Panc1 (cell line): ENCODE measurements at regions not wholly inside any gene's neighbourhood (a gene's known extent, or its start where the extent isn't known, plus 50 kb on each side); places are given as distances from the start of the nearest gene placed in this dataset.

Experiments used
- POLR2AphosphoS5 ChIP-seq: IDR thresholded peaks from 2 replicates; pipeline ENCODE4 v1.6.1; 2012; ENCODE audit warnings: mild to moderate bottlenecking, low read depth, low read length, moderate library complexity
- TCF7L2 ChIP-seq: IDR thresholded peaks from 2 replicates; pipeline ENCODE4 v1.6.1; 2011; ENCODE audit warnings: mild to moderate bottlenecking, low read depth, low read length, inconsistent platforms
- TF ChIP-seq, protein P1 (sequence below): fragments of 450-650 bp; IDR thresholded peaks from 2 replicates; pipeline ENCODE4 v1.5.1; 2017; ENCODE audit warnings: mild to moderate bottlenecking
- TF ChIP-seq, protein P2 (sequence below), 2 experiments: IDR thresholded peaks; 2 replicates each; pipeline ENCODE4 v1.6.1; 2011 to 2012; ENCODE audit warnings: low read depth in 2 of 2, control low read depth in 1 of 2, low read length in 1 of 2, mild to moderate bottlenecking in 1 of 2, moderate library complexity in 1 of 2; ENCODE audit not compliant: insufficient read depth in 1 of 2

- TF ChIP-seq, protein P1, sequence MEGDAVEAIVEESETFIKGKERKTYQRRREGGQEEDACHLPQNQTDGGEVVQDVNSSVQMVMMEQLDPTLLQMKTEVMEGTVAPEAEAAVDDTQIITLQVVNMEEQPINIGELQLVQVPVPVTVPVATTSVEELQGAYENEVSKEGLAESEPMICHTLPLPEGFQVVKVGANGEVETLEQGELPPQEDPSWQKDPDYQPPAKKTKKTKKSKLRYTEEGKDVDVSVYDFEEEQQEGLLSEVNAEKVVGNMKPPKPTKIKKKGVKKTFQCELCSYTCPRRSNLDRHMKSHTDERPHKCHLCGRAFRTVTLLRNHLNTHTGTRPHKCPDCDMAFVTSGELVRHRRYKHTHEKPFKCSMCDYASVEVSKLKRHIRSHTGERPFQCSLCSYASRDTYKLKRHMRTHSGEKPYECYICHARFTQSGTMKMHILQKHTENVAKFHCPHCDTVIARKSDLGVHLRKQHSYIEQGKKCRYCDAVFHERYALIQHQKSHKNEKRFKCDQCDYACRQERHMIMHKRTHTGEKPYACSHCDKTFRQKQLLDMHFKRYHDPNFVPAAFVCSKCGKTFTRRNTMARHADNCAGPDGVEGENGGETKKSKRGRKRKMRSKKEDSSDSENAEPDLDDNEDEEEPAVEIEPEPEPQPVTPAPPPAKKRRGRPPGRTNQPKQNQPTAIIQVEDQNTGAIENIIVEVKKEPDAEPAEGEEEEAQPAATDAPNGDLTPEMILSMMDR = no peak
- TF ChIP-seq POLR2AphosphoS5 (no peak), TCF7L2 (no peak)
- TF ChIP-seq, protein P2, sequence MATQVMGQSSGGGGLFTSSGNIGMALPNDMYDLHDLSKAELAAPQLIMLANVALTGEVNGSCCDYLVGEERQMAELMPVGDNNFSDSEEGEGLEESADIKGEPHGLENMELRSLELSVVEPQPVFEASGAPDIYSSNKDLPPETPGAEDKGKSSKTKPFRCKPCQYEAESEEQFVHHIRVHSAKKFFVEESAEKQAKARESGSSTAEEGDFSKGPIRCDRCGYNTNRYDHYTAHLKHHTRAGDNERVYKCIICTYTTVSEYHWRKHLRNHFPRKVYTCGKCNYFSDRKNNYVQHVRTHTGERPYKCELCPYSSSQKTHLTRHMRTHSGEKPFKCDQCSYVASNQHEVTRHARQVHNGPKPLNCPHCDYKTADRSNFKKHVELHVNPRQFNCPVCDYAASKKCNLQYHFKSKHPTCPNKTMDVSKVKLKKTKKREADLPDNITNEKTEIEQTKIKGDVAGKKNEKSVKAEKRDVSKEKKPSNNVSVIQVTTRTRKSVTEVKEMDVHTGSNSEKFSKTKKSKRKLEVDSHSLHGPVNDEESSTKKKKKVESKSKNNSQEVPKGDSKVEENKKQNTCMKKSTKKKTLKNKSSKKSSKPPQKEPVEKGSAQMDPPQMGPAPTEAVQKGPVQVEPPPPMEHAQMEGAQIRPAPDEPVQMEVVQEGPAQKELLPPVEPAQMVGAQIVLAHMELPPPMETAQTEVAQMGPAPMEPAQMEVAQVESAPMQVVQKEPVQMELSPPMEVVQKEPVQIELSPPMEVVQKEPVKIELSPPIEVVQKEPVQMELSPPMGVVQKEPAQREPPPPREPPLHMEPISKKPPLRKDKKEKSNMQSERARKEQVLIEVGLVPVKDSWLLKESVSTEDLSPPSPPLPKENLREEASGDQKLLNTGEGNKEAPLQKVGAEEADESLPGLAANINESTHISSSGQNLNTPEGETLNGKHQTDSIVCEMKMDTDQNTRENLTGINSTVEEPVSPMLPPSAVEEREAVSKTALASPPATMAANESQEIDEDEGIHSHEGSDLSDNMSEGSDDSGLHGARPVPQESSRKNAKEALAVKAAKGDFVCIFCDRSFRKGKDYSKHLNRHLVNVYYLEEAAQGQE (IDR thresholded peaks at IDR 0.05; ENCODE audit: insufficient read depth in 1 of 2, low read depth in 2 of 2, low read length in 1 of 2) = no peak
Measured at GRCh38 chr13:59521549-59521948, 642.2 kb downstream of the DIAPH3 start.
